ENCODE measurements at regions not wholly inside any gene's neighbourhood (a gene's known extent, or its start where the extent isn't known, plus 50 kb on each side); places are given as distances from the start of the nearest gene placed in this dataset.

DNA sequence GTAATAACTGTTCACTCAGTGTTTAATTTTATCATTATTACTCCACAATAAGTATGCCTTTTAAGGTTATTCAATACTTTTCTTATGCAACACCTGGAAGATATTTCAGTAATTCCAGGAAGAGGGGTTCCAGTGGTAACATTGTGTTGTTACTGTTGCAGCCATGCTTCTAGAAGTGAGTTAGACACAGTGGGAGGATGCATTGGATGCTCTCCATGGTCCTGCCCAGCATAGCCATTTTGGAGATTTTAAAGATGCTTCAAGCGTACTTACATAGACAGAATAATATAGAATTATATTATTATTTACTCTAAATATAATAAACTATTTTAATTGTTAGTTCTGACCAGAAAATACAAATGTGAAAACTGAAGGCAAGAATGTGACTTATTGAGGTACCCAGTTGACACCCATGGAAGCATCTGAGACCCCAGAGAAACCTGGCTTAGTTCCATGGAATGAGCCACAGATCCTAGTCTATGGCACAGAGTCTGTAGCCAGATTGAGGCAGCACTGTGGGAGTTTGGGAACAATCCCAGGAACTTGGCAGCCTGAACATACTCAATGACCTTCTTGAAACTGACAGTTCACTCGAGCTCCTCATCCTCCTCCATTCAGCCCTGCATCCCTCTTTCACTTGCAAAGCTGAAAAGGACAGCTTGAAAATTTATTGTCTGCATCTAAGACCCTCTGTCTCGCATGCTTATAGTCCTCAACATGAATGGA lies 190.1 kb upstream of the HS3ST4 start:
- TF ChIP-seq, protein P1, sequence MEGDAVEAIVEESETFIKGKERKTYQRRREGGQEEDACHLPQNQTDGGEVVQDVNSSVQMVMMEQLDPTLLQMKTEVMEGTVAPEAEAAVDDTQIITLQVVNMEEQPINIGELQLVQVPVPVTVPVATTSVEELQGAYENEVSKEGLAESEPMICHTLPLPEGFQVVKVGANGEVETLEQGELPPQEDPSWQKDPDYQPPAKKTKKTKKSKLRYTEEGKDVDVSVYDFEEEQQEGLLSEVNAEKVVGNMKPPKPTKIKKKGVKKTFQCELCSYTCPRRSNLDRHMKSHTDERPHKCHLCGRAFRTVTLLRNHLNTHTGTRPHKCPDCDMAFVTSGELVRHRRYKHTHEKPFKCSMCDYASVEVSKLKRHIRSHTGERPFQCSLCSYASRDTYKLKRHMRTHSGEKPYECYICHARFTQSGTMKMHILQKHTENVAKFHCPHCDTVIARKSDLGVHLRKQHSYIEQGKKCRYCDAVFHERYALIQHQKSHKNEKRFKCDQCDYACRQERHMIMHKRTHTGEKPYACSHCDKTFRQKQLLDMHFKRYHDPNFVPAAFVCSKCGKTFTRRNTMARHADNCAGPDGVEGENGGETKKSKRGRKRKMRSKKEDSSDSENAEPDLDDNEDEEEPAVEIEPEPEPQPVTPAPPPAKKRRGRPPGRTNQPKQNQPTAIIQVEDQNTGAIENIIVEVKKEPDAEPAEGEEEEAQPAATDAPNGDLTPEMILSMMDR (IDR thresholded peaks at IDR 0.05; ENCODE audit: extremely low read depth in 1 of 2, insufficient read depth in 1 of 2, low read depth in 1 of 2, low read length in 2 of 2), result no peak
- TF ChIP-seq, protein P2, sequence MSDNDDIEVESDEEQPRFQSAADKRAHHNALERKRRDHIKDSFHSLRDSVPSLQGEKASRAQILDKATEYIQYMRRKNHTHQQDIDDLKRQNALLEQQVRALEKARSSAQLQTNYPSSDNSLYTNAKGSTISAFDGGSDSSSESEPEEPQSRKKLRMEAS (IDR thresholded peaks at IDR 0.05; ENCODE audit: insufficient read depth, insufficient read length), result no peak
- TF ChIP-seq POLR2AphosphoS5 (IDR thresholded peaks at IDR 0.05; ENCODE audit: insufficient read depth, low read depth, low read length) (no peak), JUN (IDR thresholded peaks at IDR 0.05; ENCODE audit: borderline replicate concordance, insufficient read depth, insufficient read length, low read depth) (no peak), FOS (IDR thresholded peaks at IDR 0.05; ENCODE audit: borderline replicate concordance, insufficient read depth, low read length) (no peak), EZH2 (IDR thresholded peaks at IDR 0.05; ENCODE audit: borderline replicate concordance, low read depth, low read length, severe bottlenecking) (no peak), POLR2A (IDR thresholded peaks at IDR 0.05; ENCODE audit: low read depth, low read length) (no peak)
